GM19035 (cell line): ENCODE measurements at regions not wholly inside any gene's neighbourhood (a gene's known extent, or its start where the extent isn't known, plus 50 kb on each side); places are given as distances from the start of the nearest gene placed in this dataset.

Experiments
- ATAC-seq: cut with Tn5 transposase; IDR thresholded peaks from one replicate; pipeline ENCODE4 v1.9.1; 2021; ENCODE audit not compliant: unreplicated experiment

GRCh38 chr1:229950908-229951307, 116.1 kb upstream of the GALNT2 start:
- no peak for ATAC-seq

DNA sequence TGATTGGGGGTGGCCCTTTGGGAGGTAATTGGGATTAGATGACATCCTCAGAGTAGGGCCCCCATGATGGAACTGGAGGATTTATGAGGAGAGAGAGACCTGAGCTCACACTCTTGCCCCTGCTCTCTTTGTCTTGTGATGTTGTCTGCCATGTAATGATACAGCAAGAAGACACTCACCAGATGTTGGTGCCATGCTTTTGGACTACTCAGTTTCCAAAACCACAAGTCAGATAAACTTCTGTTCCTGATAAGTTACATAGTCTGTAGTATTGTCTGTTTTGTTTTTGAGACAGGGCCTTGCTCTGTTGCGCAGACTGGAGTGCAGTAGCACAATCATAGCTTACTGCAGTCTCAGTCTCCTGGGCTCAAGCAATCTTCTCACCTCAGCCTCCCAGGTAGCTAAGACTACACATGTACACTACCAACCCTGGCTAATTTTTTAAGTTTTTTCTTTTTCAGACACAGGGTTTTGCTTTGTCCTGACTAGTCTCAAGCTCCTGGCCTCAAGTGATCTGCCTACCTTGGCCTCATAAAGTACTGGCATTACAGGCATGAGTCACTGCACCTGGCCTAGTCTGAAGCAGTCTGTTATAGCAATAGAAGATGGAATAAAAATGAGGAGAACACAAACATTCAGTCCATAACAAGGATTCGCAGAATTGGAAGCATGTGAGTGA, 115.0 kb upstream of the GALNT2 start:
- no peak for ATAC-seq

DNA sequence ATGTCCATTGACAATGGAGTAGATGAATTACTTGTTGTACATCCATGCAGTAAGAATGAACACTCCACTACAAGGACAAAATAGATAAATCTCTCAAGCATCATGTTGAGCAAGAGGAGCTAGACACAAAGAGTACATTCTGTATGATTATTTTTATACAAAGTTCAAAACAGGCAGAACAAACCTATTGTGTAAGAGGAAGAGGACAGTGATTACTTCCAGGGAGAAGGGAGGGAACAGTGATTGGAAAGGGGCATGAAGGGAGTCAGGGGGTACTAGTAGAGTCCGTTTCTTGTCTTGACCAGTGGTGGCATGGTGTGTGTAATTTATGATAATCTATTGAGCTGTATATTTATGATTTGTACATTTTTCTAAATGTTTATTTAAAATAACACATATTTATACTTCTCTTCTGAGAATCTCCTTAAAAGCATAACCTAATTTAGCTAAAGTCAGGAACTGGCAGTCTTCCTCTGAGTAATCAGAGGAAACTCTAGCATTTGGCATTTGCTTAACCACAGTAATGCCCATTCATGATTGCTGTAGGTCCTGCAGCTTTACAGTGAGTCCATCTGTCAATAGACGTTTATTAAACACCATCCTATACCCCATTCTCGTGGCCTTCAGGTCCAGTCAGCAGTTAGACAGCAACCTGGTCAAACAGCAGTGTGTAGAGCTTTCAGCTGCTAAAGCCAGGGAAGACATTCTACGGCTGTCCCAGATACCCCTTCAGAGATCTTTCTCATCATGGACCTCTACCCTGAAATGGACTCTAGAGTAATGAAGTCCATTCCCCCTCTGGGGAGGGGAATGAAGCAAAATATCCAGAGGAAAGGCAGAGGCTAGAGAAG, 114.1 kb upstream of the GALNT2 start:
- ATAC-seq: no peak

GRCh38 chr1:229953736-229954326, 113.2 kb upstream of the GALNT2 start:
- no peak for ATAC-seq

DNA sequence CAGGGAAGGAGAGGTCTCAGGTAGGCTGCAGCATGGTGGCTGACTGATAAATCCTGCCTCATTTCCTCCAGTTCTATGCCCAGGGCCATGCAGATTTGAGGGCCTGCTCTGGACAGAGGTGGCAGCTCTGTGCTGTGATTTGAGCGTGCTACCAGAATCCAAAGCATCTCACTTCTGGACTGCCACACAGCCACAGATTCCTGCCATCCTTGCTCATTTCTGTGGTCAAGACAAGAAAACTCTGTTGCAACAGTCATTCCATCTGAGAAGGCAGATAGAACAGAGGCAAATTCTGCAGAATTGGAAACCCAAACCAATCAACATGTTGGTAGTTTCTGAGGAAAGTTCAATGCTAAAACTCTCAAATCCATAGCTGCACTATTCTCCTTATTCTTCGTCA, 102.8 kb upstream of the GALNT2 start:
- ATAC-seq: no peak

GRCh38 chr1:229970714-229971113, 96.3 kb upstream of the GALNT2 start:
- no peak for ATAC-seq

- ATAC-seq: no peak
These were observed 95.9 kb upstream of the GALNT2 start for GRCh38 chr1:229971141-229971540.

GRCh38 chr1:229972600-229973296, 94.3 kb upstream of the GALNT2 start:
- no peak for ATAC-seq

DNA sequence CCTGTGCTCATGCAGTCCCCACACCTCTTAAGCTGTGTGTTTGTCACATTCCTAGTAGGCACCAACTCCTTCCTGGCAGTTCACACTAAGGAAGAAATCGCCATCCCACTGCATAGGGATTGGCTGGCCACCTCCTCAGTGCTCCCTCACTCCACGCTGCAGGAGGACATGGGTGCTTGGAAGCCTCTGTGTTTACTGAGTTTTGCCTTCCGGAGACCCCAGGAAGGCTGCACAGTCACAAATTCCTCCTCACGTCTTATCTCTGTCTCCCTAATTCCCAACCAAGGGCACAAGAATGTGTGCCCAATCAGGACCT, 93.8 kb upstream of the GALNT2 start:
- no peak for ATAC-seq

DNA sequence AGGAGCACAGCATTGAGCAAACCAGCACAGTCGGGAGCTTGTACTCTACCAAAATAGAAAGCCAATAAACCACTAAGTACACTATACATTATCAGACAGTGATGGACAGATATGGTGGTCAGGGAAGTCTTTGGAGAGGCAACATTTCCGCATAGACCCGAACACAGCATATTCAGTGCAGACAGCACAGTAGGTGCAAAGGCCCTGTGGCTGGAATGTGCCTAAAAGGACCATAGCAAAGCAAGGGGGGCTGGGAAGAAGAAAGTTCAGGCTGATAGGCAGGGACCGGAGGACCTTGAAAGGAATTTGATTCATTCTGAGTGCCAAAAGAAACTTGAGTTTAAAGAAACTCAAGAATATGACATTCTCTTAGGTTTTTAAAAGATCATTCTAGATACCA, 92.0 kb upstream of the GALNT2 start:
- no peak for ATAC-seq

GRCh38 chr1:229980009-229980408, 87.0 kb upstream of the GALNT2 start:
- ATAC-seq: no peak

- ATAC-seq: no peak
These were observed 85.3 kb upstream of the GALNT2 start for GRCh38 chr1:229981736-229982135.

DNA sequence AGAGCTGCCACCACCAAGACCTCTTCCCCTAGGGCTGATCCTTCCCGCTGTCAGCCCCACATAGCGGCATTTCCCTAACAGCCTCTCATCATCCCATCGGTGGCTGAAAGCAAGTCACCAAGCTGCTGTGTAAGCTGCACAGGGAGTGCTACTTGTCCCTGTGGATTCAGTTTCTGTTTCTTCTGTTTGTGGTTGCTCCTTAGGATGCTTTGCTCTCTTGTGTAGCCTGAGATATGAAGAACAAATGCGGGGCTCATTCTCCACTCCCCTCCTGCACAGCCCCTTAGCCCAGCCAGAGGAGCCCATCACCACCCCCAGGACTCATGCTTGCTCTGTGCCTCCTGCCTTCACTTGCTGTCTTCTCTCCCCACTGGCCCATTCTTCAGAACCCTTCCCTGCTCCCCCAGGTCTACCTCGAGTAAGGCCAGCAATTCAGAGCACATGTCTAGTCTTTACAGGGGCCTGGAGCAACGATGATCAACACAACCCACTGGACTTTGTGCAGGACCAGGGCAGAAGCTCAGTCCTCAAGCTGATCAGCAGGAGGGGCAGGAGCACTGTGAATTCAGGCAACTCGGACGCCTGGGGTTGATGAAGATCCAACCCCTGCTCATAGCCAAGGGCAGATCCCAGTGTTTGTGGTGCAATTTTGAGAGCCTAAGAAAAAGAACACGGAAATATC, 82.6 kb upstream of the GALNT2 start:
- no peak for ATAC-seq

GRCh38 chr1:229984992-229985612, 81.9 kb upstream of the GALNT2 start:
- no peak for ATAC-seq

- no peak for ATAC-seq
These were observed 81.4 kb upstream of the GALNT2 start for GRCh38 chr1:229985613-229986010.

DNA sequence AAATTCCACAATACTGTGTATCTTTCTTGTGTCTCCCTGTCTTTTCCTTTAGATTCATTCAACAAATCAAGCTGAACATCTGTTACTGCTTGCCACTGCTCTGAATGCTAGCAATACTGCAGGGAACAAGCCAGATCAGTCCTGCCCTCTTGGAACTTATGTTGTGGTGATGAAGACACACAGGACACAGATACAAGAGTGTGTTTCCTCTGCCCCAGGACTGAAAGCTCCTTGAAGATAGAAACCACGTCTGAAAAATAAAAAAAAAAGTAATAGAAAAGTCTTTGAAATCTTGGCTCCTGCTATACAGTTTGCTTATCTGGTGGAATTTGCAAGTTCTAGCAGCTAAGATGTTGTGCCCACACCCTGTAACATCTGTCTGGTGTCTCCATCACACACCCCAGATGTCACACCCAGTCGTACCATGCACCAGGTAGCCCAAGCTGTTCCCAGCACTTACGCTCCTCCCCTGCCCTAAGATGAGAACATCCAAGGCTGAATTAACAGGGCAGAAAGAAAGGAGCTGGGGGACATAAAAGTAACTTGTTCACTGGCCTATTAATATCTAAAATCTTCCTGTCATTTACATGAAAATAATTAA, 80.2 kb upstream of the GALNT2 start:
- ATAC-seq: no peak

DNA sequence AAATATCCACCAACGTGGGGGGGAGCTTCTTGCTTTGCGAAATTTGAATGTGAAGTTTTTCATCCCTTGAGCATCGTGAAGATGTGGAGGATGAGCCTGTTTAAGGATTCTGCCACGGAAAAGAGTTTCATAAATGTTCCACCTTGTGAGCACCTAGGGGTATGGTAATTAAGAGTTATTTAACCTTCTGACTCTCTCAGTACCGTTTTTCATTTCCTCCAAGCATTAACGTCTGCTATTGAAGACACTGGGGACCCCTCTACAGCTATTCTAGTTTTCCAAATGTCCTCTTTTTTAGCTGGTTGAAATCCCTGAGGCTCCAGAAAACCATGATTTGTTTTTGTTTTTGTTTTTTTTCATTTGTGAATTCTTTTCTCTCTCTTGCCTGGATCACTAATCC, 79.1 kb upstream of the GALNT2 start:
- ATAC-seq: no peak

DNA sequence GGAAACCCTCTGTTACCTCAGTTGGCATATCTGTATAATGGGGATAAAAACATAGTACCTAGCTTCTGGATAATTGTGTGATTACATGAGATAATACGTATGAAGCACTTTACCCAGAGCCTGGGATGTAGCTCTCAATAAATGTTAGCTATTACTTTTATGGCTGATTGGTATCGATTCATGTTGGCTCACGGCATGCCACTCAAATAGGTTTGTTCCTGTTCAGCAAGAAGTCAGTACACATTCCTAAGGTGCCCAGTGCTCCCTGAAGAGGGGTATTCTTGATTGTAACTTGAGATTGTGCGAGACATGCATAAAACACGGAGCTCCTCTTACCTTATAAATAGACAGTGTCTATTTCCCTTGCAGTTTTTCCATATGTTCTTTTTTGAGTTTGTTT, 78.5 kb upstream of the GALNT2 start:
- no peak for ATAC-seq

DNA sequence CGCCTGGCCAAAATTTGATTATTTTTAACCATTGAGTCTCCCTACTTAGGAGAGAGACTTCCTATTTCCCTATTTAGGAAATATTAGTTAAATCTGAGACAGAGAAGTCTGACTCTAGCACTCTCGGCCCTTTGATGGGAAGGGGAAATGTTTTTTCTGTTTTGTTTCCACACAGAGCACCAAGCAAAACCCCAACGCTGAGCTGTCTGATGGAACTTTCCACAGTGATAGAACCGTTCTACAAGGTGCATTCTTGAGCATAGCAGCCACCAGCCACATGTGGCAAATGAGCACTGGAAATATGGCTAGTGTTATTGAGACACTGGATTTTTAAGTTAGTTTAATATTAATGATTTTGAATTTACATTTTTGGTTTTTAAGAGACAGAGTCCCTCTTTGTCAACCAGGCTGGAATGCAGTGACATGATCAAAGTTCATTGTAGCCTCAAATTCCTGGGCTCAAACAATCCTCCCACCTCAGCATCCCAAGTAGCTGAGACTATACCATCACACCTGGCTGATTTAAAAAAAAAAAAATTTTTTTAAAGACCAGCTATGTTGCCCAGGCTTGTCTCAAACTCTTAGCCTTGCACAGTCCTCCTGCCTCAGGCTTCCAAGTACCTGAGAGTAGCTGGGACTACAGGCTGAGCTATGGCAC, 77.3 kb upstream of the GALNT2 start:
- no peak for ATAC-seq

GRCh38 chr1:229990326-229990725, 76.7 kb upstream of the GALNT2 start:
- no peak for ATAC-seq
